OCI-LY1 (cell line): ENCODE measurements at regions not wholly inside any gene's neighbourhood (a gene's known extent, or its start where the extent isn't known, plus 50 kb on each side); places are given as distances from the start of the nearest gene placed in this dataset.

Experiments
- EZH2 ChIP-seq: fragments of 200-600 bp; sonication (generic), shearing (Covaris generic); IDR thresholded peaks from 2 replicates; pipeline ENCODE4 v1.8.0; 2017; ENCODE audit warnings: borderline replicate concordance, mixed run types, mild to moderate bottlenecking, antibody characterized with exemption, low read length, moderate library complexity, mixed read lengths
- TF ChIP-seq, protein P1 (sequence below): fragments of 200-600 bp; sonication (generic), shearing (Covaris generic); IDR thresholded peaks from 2 replicates; pipeline ENCODE4 v1.5.1; 2017; ENCODE audit warnings: mild to moderate bottlenecking, antibody characterized with exemption, low read length, moderate library complexity, mixed read lengths

DNA sequence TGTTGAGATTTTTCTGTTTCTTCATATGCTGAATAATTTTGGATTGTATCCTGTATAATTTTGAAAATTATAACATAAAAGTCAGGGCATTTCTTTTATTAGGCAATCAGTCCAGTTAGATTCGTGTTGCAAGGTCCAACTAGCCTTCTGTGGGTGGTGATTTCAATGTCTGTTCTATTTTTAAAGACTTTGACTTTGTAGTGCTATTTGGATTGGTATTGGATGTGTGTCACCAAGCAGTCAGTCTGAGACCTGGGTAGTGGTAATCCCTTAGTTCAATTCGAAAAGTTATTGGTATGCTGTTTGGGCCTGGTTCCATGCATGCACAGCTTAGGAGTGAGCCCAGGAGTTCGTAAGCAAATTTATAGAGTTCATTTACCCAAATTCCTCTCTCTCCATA is 82.2 kb downstream of the EPDR1 start:
- TF ChIP-seq, protein P1, sequence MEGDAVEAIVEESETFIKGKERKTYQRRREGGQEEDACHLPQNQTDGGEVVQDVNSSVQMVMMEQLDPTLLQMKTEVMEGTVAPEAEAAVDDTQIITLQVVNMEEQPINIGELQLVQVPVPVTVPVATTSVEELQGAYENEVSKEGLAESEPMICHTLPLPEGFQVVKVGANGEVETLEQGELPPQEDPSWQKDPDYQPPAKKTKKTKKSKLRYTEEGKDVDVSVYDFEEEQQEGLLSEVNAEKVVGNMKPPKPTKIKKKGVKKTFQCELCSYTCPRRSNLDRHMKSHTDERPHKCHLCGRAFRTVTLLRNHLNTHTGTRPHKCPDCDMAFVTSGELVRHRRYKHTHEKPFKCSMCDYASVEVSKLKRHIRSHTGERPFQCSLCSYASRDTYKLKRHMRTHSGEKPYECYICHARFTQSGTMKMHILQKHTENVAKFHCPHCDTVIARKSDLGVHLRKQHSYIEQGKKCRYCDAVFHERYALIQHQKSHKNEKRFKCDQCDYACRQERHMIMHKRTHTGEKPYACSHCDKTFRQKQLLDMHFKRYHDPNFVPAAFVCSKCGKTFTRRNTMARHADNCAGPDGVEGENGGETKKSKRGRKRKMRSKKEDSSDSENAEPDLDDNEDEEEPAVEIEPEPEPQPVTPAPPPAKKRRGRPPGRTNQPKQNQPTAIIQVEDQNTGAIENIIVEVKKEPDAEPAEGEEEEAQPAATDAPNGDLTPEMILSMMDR: no peak
- no peak for TF ChIP-seq EZH2
